Skeletal muscle tissue (tissue), 3 donors: ENCODE measurements at regions not wholly inside any gene's neighbourhood (a gene's known extent, or its start where the extent isn't known, plus 50 kb on each side); places are given as distances from the start of the nearest gene placed in this dataset.
A peak's percentile ranks its signal among the peaks of the same experiment; 100 is the strongest.

Experiments
- H3K27ac ChIP-seq: one replicate; pipeline ENCODE4 v1.7.0; 2013; ENCODE audit warnings: mild to moderate bottlenecking, low read depth, low read length, inconsistent platforms
- H3K27me3 ChIP-seq, 3 donors: one replicate each; pipeline ENCODE4 v1.7.0; 2013; ENCODE audit warnings: low read length in 3 of 3; ENCODE audit not compliant: control insufficient read depth in 3 of 3, insufficient read depth in 3 of 3
- H3K36me3 ChIP-seq, 3 donors: one replicate each; pipeline ENCODE4 v1.7.0; 2013; ENCODE audit warnings: low read length in 3 of 3; ENCODE audit not compliant: control insufficient read depth in 3 of 3, insufficient read depth in 3 of 3
- H3K4me1 ChIP-seq, 3 donors: one replicate each; pipeline ENCODE4 v1.7.0; 2013; ENCODE audit warnings: low read length in 3 of 3, mild to moderate bottlenecking in 3 of 3; ENCODE audit not compliant: control insufficient read depth in 3 of 3, insufficient read depth in 3 of 3
- H3K4me3 ChIP-seq, 3 donors: one replicate each; pipeline ENCODE4 v1.7.0; 2013; ENCODE audit warnings: low read length in 3 of 3
- H3K9ac ChIP-seq, 3 donors: one replicate each; pipeline ENCODE4 v1.7.0; 2013; ENCODE audit warnings: low read length in 3 of 3, mild to moderate bottlenecking in 3 of 3, moderate library complexity in 2 of 3, low read depth in 1 of 3
- H3K9me3 ChIP-seq, 3 donors: one replicate each; pipeline ENCODE4 v1.7.0; 2013; ENCODE audit warnings: low read length in 3 of 3; ENCODE audit not compliant: control insufficient read depth in 3 of 3
- donor health status: Osteomylitis.

DNA sequence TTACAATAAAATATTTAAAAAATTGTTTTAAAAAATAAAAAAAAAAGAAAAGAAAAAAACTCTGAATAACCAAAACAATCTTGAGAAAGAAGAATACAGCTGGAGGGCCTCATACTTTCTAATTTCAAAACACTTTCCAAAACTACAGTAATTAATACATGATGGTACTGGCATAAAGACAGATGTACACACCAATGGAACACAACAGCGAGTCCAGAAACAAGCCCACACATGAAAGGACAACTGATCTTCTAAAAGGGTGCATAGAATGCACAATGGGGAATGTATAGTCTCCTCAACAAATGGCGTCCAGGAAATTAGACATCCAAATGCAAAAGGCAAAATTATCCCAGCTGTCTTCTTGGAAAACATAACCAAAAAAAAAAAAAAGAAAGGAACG is 99.6 kb downstream of the LURAP1L start:
- H3K4me3 ChIP-seq = no peak overlapping the region
- no peak overlapping the region for H3K9ac ChIP-seq
- H3K27me3 ChIP-seq = no peaks in the 10 kb centered on the region
- H3K27ac ChIP-seq = no peak overlapping the region
- no peaks in the 10 kb centered on the region for H3K4me1 ChIP-seq
- no peaks in the 10 kb centered on the region for H3K9me3 ChIP-seq
- H3K36me3 ChIP-seq = no peaks in the 10 kb centered on the region

DNA sequence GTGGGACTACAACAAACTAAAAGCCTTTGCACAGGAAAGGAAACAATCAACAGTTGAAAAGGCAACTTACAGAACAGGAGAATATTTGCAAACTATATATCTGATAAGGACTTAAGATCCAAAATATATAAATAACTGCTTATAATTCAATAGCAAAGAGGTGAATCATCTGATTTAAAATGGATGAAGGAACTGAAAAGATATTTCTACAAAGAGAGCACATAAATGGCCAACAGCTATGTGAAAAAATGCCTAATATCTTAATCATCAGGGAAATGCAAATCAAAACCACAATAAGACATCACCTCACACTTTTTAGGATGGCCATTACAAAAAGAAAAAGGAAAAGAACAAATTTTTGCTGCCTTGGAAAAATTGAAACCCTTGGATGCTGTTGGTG is 100.4 kb downstream of the LURAP1L start:
- Histone ChIP-seq H3K4me3 (no peak overlapping the region), H3K9me3 (no peaks in the 10 kb centered on the region), H3K4me1 (no peaks in the 10 kb centered on the region), H3K27me3 (no peaks in the 10 kb centered on the region), H3K36me3 (no peaks in the 10 kb centered on the region), H3K9ac (no peak overlapping the region), H3K27ac (no peak overlapping the region)

DNA sequence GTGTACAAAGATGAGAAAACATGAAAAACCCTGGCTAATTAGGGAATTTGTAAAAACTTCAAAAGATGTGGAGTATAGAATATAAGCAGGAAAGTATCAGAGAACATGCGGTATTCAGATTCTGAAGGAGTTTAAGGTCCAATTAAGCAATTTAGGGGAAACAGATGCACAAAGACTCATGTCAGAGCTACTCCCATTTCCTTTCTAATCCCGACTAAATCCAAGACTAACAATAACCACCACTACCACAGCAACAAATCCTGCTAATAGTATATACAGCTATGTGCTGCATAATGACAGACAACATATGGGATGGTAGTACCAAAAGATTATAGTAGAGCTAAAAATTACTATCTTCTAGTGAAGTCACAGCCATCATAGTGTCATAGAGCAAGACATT is 102.1 kb downstream of the LURAP1L start:
- Histone ChIP-seq H3K4me3 (no peak overlapping the region), H3K36me3 (no peaks in the 10 kb centered on the region), H3K4me1 (no peaks in the 10 kb centered on the region), H3K27me3 (no peaks in the 10 kb centered on the region), H3K27ac (no peak overlapping the region), H3K9ac (no peak overlapping the region), H3K9me3 (no peaks in the 10 kb centered on the region)

DNA sequence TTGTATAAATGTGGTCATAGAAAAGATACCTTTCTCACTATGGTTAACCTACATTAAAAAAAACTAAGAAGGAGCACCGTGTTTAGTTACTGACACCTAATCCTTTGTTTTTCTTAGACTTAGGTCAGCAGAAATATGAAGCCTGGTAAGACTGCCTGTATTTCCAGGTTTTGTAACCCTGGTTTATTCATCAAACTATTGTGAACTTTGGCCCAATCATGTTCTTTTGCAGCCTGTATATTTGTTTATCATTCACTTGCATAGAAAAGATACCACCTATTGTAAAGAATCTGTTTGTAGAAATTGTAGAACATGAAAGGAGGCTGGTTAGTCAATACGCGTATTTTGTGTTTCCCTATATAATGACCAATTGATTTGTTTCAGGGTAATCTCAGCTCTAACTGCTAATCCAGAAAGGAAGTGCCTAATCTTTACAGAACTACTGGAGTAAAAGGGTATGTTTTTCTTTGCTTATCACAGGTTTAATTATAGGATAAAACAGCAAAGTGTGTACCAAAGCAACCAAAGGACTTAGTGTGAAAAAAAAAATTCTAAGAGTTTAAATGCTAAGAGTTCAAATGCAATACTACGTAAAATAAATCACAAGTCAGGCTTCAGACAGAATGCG is 103.6 kb downstream of the LURAP1L start:
- Histone ChIP-seq H3K9ac (no peak overlapping the region), H3K4me3 (no peak overlapping the region), H3K27me3 (no peaks in the 10 kb centered on the region), H3K9me3 (no peaks in the 10 kb centered on the region), H3K36me3 (no peaks in the 10 kb centered on the region), H3K27ac (no peak overlapping the region), H3K4me1 (no peaks in the 10 kb centered on the region)

DNA sequence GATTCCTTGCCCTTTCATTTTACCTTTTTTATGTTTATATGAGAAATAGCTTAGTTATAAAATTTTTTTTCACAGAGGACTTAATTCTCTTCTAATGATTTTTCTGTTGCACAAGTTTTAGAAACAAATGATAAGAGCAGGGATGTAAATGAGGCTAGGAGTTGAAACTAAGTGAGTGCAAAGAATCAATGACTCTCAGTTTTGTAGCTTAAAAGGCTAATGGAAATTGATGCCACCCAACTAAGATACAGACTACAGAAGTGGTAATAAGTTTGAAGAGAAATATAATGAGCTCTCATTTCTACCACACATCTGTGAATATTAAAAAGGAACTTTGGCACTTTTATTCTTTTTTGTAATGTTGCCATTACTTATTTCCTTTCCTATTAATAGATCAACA is 105.1 kb downstream of the LURAP1L start:
- Histone ChIP-seq H3K36me3 (no peaks in the 10 kb centered on the region), H3K9ac (no peak overlapping the region), H3K27ac (no peak overlapping the region), H3K4me3 (no peak overlapping the region), H3K9me3 (no peaks in the 10 kb centered on the region), H3K4me1 (no peaks in the 10 kb centered on the region), H3K27me3 (no peaks in the 10 kb centered on the region)

DNA sequence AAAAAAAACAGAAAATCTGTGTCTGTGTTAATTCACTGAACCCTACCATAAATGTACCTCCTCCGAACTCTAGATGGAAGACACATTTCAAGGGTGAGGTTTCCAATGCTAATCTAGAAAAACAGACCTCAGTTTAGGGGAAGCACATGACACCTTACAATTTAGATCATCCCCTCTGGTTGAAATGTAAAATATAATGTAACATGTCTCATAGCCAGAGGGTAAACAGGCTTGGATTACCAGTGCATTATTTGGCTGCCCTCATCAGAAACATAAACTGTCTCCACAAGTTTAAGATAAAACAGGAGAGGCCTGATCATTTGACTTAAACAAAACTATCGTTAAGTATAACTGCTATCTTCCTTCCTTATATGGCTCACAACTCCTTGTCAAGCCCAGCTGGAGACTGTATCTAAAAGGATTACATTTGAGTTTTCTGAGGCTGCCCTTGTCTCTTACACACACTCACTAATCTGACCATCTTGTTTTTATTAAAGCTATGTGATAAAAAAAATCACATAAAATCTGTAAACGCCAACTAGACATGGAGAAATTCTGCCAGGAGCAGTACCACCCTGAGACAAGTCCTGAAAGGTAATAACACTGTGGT is 105.7 kb downstream of the LURAP1L start:
- H3K4me1 ChIP-seq = no peaks in the 10 kb centered on the region
- no peak overlapping the region for H3K4me3 ChIP-seq
- no peaks in the 10 kb centered on the region for H3K9me3 ChIP-seq
- H3K9ac ChIP-seq = no peak overlapping the region
- H3K27me3 ChIP-seq = no peaks in the 10 kb centered on the region
- H3K36me3 ChIP-seq = no peaks in the 10 kb centered on the region
- H3K27ac ChIP-seq = no peak overlapping the region

DNA sequence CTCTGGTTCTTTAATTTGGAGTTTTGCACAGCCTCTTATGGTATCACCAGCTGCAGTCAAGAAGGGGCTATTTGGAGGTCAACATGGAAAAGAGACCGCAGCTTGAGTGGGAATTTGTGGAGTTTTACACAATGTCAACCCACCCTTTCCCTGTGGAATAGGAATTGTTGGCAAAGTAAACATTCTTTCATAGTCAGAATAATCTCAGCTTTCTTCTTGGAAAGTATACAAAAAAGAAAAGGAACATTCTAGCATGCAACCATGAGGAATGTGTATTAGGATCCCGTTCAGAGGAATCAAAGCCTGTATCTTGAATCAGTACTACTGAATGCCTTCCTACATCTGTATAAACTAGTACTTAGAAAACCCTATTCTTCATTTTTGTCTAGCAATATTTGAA is 107.6 kb downstream of the LURAP1L start:
- no peaks in the 10 kb centered on the region for H3K4me1 ChIP-seq
- no peak overlapping the region for H3K4me3 ChIP-seq
- H3K9me3 ChIP-seq = no peaks in the 10 kb centered on the region
- H3K36me3 ChIP-seq = no peaks in the 10 kb centered on the region
- H3K27me3 ChIP-seq = no peaks in the 10 kb centered on the region
- no peak overlapping the region for H3K9ac ChIP-seq
- peak overlapping the region; percentile 13 for H3K27ac ChIP-seq

DNA sequence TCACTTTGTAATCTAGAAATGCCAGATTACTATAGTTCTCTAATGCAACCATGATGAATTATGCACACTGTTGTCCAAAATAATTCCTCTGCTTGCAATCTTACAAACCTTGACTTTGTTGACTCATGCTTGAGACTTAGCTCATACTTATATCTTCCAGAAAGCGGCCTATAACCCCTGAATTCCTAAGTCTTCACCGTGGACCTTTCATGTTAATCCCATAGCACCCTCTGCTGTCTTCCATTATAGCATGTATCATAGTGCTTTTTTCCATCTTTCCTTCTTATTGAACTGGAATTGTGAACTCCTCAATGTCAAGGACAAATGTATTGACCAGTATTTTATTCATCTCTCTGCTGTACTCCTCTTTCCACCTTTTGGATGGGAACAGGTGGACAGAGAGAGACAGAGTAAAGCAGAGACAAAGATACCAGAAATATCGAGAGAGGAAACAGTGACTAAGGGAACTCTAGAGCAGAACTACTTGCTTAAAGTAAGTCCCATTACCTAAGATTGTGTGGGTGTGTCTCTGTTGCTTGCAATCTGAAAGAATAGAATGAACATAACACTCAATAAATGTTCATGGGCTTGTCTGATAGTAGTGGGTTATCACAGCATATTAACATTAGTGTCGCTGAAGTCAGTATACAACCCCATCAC is 110.0 kb downstream of the LURAP1L start:
- Histone ChIP-seq H3K9ac (no peak overlapping the region), H3K9me3 (no peaks in the 10 kb centered on the region), H3K4me1 (no peaks in the 10 kb centered on the region), H3K4me3 (no peak overlapping the region), H3K27me3 (no peaks in the 10 kb centered on the region), H3K27ac (no peak overlapping the region), H3K36me3 (no peaks in the 10 kb centered on the region)

DNA sequence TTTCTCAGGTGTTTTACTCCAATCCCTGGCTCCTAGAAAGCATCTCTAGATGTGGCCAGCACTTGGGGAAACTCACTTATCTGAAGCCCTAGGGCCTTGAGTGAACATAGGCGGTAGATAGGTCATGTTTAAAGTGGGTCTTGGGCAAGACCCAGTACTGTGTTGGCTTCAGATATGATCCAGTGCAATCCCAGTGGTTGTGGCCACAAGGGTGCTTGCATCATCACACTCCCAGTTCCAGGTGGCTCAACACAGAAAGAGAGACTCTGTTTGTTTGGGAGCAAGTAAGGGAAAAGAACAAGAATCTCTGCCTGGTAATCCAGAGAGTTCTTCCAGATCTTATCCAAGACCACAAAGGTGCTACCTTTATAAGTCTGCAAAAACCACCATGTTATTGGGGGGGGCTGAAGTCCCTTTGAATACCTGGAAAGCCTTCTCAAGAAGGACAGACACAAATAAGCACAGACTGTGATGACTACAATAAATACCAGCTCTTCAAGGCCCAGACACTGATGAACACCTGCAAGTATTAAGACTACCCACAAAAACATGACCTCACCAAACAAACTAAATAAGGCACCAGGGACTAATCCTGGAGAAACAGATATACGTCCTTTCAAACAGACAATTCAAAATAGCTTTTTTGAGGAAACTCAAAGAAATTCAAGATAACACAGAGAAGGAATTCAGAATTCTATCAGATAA is 114.7 kb downstream of the LURAP1L start:
- no peaks in the 10 kb centered on the region for H3K36me3 ChIP-seq
- H3K27me3 ChIP-seq = no peaks in the 10 kb centered on the region
- H3K9ac ChIP-seq = no peak overlapping the region
- H3K4me3 ChIP-seq = no peak overlapping the region
- no peaks in the 10 kb centered on the region for H3K9me3 ChIP-seq
- no peaks in the 10 kb centered on the region for H3K4me1 ChIP-seq
- no peak overlapping the region for H3K27ac ChIP-seq

DNA sequence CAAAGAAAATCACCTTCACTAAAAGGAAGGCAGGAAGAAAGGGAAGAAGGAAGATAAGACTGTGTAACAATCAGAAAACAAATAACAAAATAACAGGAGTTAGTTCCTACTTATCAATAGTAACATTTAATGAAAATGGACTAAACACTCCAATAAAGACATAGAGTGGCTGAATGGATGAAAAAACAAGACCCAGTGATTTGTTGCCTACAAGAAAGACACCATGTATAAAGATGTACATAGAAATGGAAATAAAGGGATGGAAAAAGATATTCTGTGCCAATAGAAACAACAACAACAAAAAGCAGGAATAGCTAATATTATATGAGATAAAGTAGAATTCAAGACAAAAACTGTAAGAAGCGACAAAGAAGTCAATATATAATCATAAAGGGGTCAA is 116.8 kb downstream of the LURAP1L start:
- no peaks in the 10 kb centered on the region for H3K4me1 ChIP-seq
- H3K27ac ChIP-seq = no peak overlapping the region
- H3K4me3 ChIP-seq = no peak overlapping the region
- H3K27me3 ChIP-seq = no peaks in the 10 kb centered on the region
- H3K9me3 ChIP-seq = no peaks in the 10 kb centered on the region
- H3K36me3 ChIP-seq = no peaks in the 10 kb centered on the region
- H3K9ac ChIP-seq = no peak overlapping the region
